SK-N-MC (cell line): ENCODE measurements at regions not wholly inside any gene's neighbourhood (a gene's known extent, or its start where the extent isn't known, plus 50 kb on each side); places are given as distances from the start of the nearest gene placed in this dataset.

ENCODE experiments used
- DNase-seq: peaks from one replicate; pipeline ENCODE4 v3.0.0-alpha.2; 2011; ENCODE audit warnings: low read depth, low spot score
- H3K27ac ChIP-seq: fragments of 200-600 bp; sonication (generic); 2 replicates; pipeline ENCODE4 v1.5.1; 2016; ENCODE audit warnings: mixed run types
- H3K36me3 ChIP-seq: fragments of 200-600 bp; sonication (generic); 2 replicates; pipeline ENCODE4 v1.6.1; 2017; ENCODE audit warnings: antibody characterized with exemption, low read length, mixed read lengths; ENCODE audit not compliant: insufficient read depth
- H3K4me3 ChIP-seq: fragments of 200-600 bp; sonication (generic); 2 replicates; pipeline ENCODE4 v1.5.1; 2016
- H3K9ac ChIP-seq: fragments of 200-600 bp; sonication (generic); 2 replicates; pipeline ENCODE4 v1.8.0; 2017; ENCODE audit warnings: mixed run types, mixed read lengths; ENCODE audit not compliant: insufficient read length
- H3K9me3 ChIP-seq: fragments of 200-600 bp; sonication (generic); 2 replicates; pipeline ENCODE4 v1.6.1; 2017; ENCODE audit warnings: low read depth, mild to moderate bottlenecking, antibody characterized with exemption, low read length, moderate library complexity, mixed read lengths
- EZH2 ChIP-seq: fragments of 200-600 bp; sonication (generic); IDR thresholded peaks from one replicate; pipeline ENCODE4 v1.6.1; 2017; ENCODE audit warnings: antibody characterized with exemption
- FOXP2 ChIP-seq: optimal IDR thresholded peaks from 2 replicates; pipeline ENCODE3; 2011; ENCODE audit warnings: mild to moderate bottlenecking, moderate library complexity; ENCODE audit not compliant: insufficient read depth; ENCODE audit errors: extremely low read length, control extremely low read depth
- POLR2AphosphoS5 ChIP-seq: IDR thresholded peaks from 2 replicates; pipeline ENCODE4 v1.6.1; 2012; ENCODE audit warnings: mild to moderate bottlenecking, low read depth, low read length, borderline replicate concordance

DNA sequence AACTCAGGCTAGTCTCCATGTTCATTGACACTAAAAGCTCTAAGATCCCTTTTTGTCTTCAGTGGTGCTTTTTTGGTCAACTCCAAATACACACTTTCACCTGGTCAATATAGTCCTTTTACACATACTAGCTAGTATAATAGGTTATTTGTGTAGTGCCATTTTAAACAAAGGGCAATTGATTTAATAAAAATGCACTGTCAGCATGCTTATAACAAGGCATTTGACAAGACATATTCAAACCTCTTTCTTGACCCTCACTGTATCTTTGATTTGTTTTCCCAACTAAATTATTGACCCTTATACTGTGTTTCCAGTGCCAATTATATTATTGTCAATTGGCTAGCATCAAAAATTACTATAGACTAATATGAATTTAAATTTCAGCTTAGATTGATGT is 1117.6 kb upstream of the DDX18 start:
- Histone ChIP-seq H3K9ac (no peak overlapping the region), H3K4me3 (no peak overlapping the region), H3K9me3 (no peaks in the 10 kb centered on the region), H3K36me3 (no peaks in the 10 kb centered on the region), H3K27ac (no peak overlapping the region)
- no peak for DNase-seq
- no peak for TF ChIP-seq POLR2AphosphoS5
- no peak for TF ChIP-seq FOXP2
- TF ChIP-seq EZH2 = no peak

DNA sequence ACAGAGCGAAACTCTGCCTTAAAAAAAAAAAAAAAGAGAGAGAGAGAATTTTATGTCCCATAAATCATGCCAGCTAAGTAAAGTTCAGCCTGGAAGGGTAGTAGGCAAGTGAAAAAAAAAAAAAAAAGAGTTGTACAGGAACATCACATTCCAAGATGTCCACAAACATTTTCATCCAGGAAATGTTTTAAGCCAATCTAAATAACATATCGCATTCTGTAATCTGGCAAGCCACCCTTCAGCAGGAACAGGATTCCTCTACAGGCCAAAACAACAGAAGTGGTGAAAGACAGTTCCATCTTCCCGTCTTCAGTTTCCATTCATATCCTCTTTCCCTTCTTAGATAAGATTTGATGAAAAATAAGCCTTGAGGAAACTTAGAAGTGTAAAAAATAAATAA is 1108.1 kb upstream of the DDX18 start:
- Histone ChIP-seq H3K9ac (no peak overlapping the region), H3K4me3 (no peak overlapping the region), H3K9me3 (no peaks in the 10 kb centered on the region), H3K27ac (no peak overlapping the region), H3K36me3 (no peaks in the 10 kb centered on the region)
- DNase-seq = no peak
- TF ChIP-seq EZH2 (no peak), FOXP2 (no peak)

DNA sequence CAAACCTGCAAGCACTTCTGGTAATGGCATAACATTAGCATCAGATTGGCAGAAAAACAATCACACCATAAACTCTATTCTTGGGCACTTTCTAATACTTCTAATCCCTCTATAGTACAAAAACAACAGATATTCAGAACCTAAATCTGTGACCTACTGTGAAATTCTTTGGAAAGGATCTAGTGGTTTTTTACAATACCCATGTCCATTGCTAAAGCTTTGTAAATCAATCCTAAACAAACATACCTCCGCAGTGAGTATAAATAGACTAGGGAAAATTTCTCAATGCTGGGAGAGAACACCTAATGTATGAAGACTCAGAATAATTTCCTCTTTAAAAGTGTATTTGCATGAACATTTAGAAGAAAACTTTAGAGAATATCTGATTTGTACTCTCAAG is 1098.5 kb upstream of the DDX18 start:
- Histone ChIP-seq H3K36me3 (no peaks in the 10 kb centered on the region), H3K4me3 (no peak overlapping the region), H3K27ac (no peak overlapping the region), H3K9me3 (no peaks in the 10 kb centered on the region), H3K9ac (no peak overlapping the region)
- TF ChIP-seq EZH2 (no peak), POLR2AphosphoS5 (no peak), FOXP2 (no peak)
- DNase-seq = no peak

DNA sequence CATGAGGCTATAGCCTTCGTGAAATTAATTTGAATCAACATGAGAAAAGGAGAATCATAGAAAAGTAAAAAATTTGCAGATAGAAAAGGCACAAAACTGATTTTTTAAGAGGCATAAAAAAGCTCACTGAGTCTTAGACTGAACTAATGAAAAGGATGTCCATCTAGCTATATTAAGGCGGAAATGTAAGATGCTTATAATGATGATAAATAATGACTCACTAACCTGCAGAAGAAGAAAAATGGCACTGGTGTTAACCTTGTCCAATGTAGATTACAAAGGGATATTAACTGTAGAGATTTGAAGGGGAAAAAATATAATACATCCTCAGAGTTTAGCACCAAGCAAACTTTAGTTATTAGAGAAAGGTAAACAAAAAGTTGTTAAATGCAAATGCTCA is 1098.0 kb upstream of the DDX18 start:
- DNase-seq = no peak
- H3K4me3 ChIP-seq = no peak overlapping the region
- no peak overlapping the region for H3K27ac ChIP-seq
- no peaks in the 10 kb centered on the region for H3K9me3 ChIP-seq
- no peak overlapping the region for H3K9ac ChIP-seq
- no peak for TF ChIP-seq FOXP2
- TF ChIP-seq POLR2AphosphoS5 = no peak
- TF ChIP-seq EZH2 = no peak
- H3K36me3 ChIP-seq = no peaks in the 10 kb centered on the region

DNA sequence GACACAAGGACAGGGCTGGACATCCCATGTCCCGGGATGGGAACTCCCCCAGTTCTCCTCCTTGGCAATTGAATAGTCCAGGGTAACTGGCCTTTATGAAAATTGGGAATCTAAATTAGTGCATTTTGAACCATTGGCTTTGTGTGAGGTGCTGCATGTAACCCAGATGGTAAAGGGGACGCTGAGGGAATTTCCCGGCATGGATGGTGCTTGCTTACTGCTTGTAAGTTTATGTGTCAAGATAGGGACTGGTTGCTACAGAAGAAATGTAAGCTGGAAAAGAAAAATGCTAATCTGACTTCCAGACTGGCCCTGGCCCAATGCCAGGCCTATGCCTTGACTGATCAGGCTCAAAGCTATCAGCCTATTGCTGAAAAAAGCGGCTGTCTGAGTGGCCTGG is 1096.7 kb upstream of the DDX18 start:
- DNase-seq = no peak
- TF ChIP-seq EZH2 (no peak), FOXP2 (no peak), POLR2AphosphoS5 (no peak)
- Histone ChIP-seq H3K27ac (no peak overlapping the region), H3K9me3 (no peaks in the 10 kb centered on the region), H3K36me3 (no peaks in the 10 kb centered on the region), H3K4me3 (no peak overlapping the region), H3K9ac (no peak overlapping the region)

DNA sequence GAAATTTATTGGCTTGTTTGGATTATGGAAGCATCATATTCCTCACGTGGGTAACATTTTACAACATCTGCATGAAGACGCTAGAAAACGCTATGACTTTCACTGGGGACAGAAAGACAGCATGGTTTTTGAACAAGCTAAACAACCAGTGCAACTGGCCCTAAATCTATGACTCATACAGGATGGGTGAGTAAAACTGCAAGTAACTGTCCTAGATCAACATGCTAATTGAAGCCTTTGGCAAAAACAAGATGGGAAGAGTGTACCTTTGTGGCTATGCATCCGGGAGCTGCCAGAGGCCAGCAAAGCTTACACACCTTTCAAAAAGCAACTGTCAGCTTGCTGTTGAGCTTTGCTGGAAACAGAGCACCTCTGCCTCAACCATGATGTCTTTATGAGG is 1096.0 kb upstream of the DDX18 start:
- Histone ChIP-seq H3K9ac (no peak overlapping the region), H3K27ac (no peak overlapping the region), H3K36me3 (no peaks in the 10 kb centered on the region), H3K9me3 (no peaks in the 10 kb centered on the region), H3K4me3 (no peak overlapping the region)
- no peak for DNase-seq
- no peak for TF ChIP-seq EZH2
- TF ChIP-seq POLR2AphosphoS5 = no peak
- TF ChIP-seq FOXP2 = no peak

DNA sequence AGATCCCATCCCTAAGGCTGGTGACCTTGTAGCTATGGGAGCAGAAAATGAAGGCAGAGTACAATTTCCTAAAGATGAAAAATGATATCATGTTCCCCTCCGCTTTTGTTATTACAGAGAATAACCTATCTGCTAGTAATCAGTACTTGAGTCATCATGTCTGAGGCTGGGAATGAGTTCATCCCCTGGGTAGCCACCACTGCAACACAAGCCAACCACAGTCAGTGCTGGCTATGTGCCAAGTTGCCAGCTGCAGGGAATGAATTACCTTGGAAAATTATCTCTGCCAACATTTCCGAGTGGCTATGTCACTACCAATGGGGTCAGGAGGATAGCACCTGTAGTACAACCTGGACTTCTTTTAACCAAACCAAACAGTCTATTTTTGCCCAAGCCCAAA is 1094.7 kb upstream of the DDX18 start:
- DNase-seq = no peak
- Histone ChIP-seq H3K9ac (no peak overlapping the region), H3K9me3 (no peaks in the 10 kb centered on the region), H3K4me3 (no peak overlapping the region), H3K36me3 (no peaks in the 10 kb centered on the region), H3K27ac (no peak overlapping the region)
- TF ChIP-seq POLR2AphosphoS5 = no peak
- no peak for TF ChIP-seq FOXP2
- TF ChIP-seq EZH2 = no peak

DNA sequence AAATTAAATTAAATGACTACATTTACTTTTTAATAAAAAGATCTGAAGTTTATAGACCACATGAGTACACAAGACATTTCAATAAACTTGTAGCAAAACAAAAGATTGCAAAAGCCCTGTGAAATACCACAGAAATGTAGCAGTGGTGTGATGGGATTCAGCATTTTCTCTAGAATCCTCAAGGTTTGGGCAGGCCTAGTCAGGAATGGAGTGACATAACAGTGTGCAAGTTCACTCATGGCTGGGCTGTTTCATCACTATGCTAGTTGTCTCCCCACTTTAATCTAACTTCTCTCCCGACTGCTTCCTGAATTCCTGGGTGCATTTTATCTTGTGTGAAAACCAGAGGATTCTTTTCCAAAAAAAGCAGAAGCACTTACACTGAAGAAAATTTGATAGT is 1089.9 kb upstream of the DDX18 start:
- Histone ChIP-seq H3K4me3 (no peak overlapping the region), H3K36me3 (no peaks in the 10 kb centered on the region), H3K9ac (no peak overlapping the region), H3K27ac (no peak overlapping the region), H3K9me3 (no peaks in the 10 kb centered on the region)
- TF ChIP-seq EZH2 (no peak), POLR2AphosphoS5 (no peak), FOXP2 (no peak)
- no peak for DNase-seq

DNA sequence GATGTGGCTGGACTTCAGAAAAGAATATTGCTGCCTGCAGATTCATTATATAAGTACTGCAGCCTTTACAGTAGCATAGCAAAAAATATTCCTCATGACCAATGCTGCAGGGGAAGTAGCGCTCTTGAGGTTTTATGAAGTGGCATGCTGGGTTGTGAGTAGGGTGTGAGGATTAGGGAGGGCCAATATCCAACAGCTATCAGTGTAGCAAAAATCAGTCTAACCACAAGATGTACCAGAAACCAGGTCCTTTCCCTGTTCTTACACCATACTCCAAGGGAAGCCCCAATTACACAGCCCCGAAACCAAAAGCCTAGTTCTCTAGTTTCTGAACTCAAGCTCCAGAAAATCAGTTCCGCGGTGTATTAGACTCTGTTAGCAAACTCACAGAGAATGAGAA is 1082.2 kb upstream of the DDX18 start:
- no peak for TF ChIP-seq EZH2
- TF ChIP-seq FOXP2 = no peak
- no peak for TF ChIP-seq POLR2AphosphoS5
- no peaks in the 10 kb centered on the region for H3K9me3 ChIP-seq
- H3K4me3 ChIP-seq = no peak overlapping the region
- no peak for DNase-seq
- no peaks in the 10 kb centered on the region for H3K36me3 ChIP-seq
- H3K9ac ChIP-seq = no peak overlapping the region
- no peak overlapping the region for H3K27ac ChIP-seq
